ENCODE measurements at regions not wholly inside any gene's neighbourhood (a gene's known extent, or its start where the extent isn't known, plus 50 kb on each side); places are given as distances from the start of the nearest gene placed in this dataset.
A peak's percentile ranks its signal among the peaks of the same experiment; 100 is the strongest.

DNA sequence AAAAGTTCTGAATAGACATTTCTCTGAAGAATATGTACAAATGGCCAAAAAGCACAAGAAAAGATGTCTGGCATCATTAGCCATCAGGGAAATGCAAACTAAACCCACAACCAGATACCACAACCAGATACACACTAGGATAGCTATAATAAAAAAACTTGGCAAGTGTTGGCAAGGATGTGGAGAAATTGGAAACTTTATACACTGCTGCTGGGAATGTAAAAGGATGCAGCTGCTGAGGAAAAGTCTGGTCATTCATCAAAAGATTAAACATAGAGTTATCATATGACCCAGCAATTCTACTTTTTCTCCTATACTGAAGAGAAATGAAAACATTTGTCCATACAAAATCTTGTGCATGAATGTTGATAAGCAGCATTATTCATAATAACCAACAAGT, 92.3 kb downstream of the UCHL1 start:
- intact Hi-C loops (cut with micrococcal nuclease) (no loop called here), dilution Hi-C loops (cut with MboI; ENCODE audit: extremely low pct_ligation_motif_present, low sequenced_read_pairs) (no loop called here)
- H3K79me2 ChIP-seq (ENCODE audit: control insufficient read depth, insufficient read depth, low read length), result no peaks in the 10 kb centered on the region
- TF ChIP-seq, protein P1, sequence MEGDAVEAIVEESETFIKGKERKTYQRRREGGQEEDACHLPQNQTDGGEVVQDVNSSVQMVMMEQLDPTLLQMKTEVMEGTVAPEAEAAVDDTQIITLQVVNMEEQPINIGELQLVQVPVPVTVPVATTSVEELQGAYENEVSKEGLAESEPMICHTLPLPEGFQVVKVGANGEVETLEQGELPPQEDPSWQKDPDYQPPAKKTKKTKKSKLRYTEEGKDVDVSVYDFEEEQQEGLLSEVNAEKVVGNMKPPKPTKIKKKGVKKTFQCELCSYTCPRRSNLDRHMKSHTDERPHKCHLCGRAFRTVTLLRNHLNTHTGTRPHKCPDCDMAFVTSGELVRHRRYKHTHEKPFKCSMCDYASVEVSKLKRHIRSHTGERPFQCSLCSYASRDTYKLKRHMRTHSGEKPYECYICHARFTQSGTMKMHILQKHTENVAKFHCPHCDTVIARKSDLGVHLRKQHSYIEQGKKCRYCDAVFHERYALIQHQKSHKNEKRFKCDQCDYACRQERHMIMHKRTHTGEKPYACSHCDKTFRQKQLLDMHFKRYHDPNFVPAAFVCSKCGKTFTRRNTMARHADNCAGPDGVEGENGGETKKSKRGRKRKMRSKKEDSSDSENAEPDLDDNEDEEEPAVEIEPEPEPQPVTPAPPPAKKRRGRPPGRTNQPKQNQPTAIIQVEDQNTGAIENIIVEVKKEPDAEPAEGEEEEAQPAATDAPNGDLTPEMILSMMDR (IDR thresholded peaks at IDR 0.05; ENCODE audit: extremely low read depth in 1 of 2, insufficient read depth in 1 of 2, low read depth in 1 of 2, low read length in 2 of 2), result no peak
- TF ChIP-seq POLR2AphosphoS5 (IDR thresholded peaks at IDR 0.05; ENCODE audit: insufficient read depth, low read depth, low read length), result no peak
- TF ChIP-seq, protein P2, sequence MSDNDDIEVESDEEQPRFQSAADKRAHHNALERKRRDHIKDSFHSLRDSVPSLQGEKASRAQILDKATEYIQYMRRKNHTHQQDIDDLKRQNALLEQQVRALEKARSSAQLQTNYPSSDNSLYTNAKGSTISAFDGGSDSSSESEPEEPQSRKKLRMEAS (IDR thresholded peaks at IDR 0.05; ENCODE audit: insufficient read depth, insufficient read length), result no peak
- TF ChIP-seq EZH2 (IDR thresholded peaks at IDR 0.05; ENCODE audit: borderline replicate concordance, low read depth, low read length, severe bottlenecking), result no peak
- DNase-seq (ENCODE audit: low read depth, low spot score), result peak; percentile 88
- H3K4me1 ChIP-seq (ENCODE audit: control insufficient read depth, extremely low read depth, insufficient read depth, low read length), result no peaks in the 10 kb centered on the region
- H3K4me3 ChIP-seq (replicated peaks in 1 of 3; ENCODE audit: insufficient read depth in 1 of 3, low read depth in 1 of 3, low read length in 3 of 3), result no peak overlapping the region
- no peaks in the 10 kb centered on the region for H3K27me3 ChIP-seq (ENCODE audit: control insufficient read depth in 2 of 2, insufficient read depth in 2 of 2, low read length in 2 of 2)
- ChIA-PET POLR2A (no interaction called here), CTCF (interaction anchor here (1.0 to 1.1 kb wide), 2 partner anchors 68 to 313 kb away, joined by 3 read pairs; no protein-coding TSS in a partner anchor)
- no peaks in the 10 kb centered on the region for H3K9me3 ChIP-seq (replicated peaks; ENCODE audit: control insufficient read depth, insufficient read depth, low read length)
- no peak overlapping the region for H3K27ac ChIP-seq (ENCODE audit: insufficient read depth, low read depth, low read length)
- no peak overlapping the region for H3K9ac ChIP-seq (replicated peaks; ENCODE audit: extremely low read depth, insufficient read depth, low read length)
- no peak overlapping the region for H3K4me2 ChIP-seq (ENCODE audit: insufficient read depth, low read length)
- no peak for FAIRE-seq
- no peaks in the 10 kb centered on the region for H3K36me3 ChIP-seq (ENCODE audit: control insufficient read depth in 2 of 2, extremely low read depth in 1 of 2, insufficient read depth in 2 of 2, low read length in 2 of 2)
- H3K9me1 ChIP-seq (replicated peaks; ENCODE audit: control insufficient read depth, extremely low read depth, insufficient read depth, low read length), result no peaks in the 10 kb centered on the region
- BruUV-seq (replicated peaks), result no TSS peak
- no peaks in the 10 kb centered on the region for H4K20me1 ChIP-seq (replicated peaks; ENCODE audit: control insufficient read depth, extremely low read depth, insufficient read depth, low read length)
- no peak overlapping the region for H2AFZ ChIP-seq (ENCODE audit: low read depth, low read length)

All from endothelial cell of umbilical vein (primary cell).